ENCODE measurements at regions not wholly inside any gene's neighbourhood (a gene's known extent, or its start where the extent isn't known, plus 50 kb on each side); places are given as distances from the start of the nearest gene placed in this dataset.
A peak's percentile ranks its signal among the peaks of the same experiment; 100 is the strongest.

DNA sequence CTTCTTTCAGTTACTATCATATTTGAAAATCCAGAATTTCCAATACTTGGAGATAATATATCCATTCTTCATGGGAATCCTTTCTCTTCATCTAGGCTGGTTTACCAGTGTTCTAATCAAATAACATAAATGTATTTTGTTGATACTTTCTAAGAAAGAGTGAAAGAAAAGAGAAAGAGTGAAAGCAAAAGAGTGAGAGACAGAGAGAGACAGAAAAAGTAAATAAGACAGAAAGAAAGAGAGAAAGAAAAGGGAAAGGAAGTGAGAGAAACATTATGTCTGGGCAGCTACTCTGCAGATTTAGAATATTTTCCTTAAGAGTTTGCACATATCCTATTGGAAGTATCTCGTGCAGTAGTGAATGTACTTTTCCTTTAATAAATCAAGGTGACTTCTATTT lies 781.0 kb upstream of the GJE1 start:
- Histone ChIP-seq H3K4me3 (ENCODE audit: low read length) (no peak overlapping the region), H3K9ac (ENCODE audit: low read depth, low read length) (no peak overlapping the region), H3K36me3 (ENCODE audit: insufficient read depth, low read length) (no peaks in the 10 kb centered on the region), H3K9me3 (replicated peaks; ENCODE audit: low read length) (no peaks in the 10 kb centered on the region), H3K4me2 (ENCODE audit: low read length) (no peak overlapping the region), H3K27me3 (ENCODE audit: control insufficient read depth, insufficient read depth, low read length) (no peaks in the 10 kb centered on the region), H3K4me1 (ENCODE audit: control insufficient read depth, insufficient read depth, low read length) (no peaks in the 10 kb centered on the region)

DNA sequence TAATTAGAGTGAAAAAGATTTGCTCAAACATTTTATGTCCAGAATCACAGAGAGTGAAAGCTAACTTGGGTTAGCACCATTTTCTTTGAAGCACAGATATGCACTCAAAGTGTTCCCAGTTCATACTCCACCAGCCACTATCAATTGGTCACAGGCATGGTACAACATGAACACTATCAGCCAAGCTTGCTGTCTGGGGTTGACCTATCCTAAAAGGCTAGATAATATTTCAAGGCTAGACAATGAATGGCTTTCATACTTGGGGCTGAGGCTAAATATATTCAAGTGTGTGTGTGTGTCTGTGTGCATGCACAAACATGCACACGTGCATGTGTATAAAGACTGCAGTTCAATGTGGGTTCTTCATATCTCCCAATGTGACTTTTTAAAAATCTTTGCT lies 783.0 kb upstream of the GJE1 start:
- no peak overlapping the region for H3K9ac ChIP-seq (ENCODE audit: low read depth, low read length)
- no peaks in the 10 kb centered on the region for H3K27me3 ChIP-seq (ENCODE audit: control insufficient read depth, insufficient read depth, low read length)
- no peak overlapping the region for H3K4me2 ChIP-seq (ENCODE audit: low read length)
- no peaks in the 10 kb centered on the region for H3K36me3 ChIP-seq (ENCODE audit: insufficient read depth, low read length)
- H3K4me3 ChIP-seq (ENCODE audit: low read length) = no peak overlapping the region
- H3K4me1 ChIP-seq (ENCODE audit: control insufficient read depth, insufficient read depth, low read length) = no peaks in the 10 kb centered on the region
- H3K9me3 ChIP-seq (replicated peaks; ENCODE audit: low read length) = no peaks in the 10 kb centered on the region

DNA sequence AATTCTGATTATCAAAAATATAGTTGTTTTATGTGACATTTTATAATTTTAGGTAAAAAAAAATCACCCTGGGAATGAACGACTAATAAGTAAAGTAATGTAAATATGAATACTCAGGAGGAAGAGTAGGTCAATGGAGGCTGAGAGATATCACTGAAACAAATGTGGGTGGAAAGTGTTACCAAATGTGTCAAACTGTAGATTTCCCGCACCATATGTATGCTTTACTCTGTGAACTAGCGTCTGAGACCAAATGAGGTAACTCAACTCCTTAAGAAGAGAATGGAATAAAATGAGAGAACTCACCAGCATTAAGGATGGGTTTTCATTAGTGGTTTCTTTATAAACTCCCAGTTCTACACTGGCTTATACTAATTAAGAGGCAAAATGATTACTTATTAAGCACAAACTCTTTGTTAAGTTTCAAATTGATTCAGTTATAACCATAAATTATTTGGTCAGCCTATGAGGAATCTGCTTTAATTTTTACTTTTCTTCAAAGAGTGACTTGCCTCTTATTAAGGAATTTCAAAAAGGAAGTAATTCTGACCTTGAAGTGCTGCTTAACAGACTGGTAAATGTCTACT lies 784.7 kb upstream of the GJE1 start:
- no peaks in the 10 kb centered on the region for H3K36me3 ChIP-seq (ENCODE audit: insufficient read depth, low read length)
- H3K9me3 ChIP-seq (replicated peaks; ENCODE audit: low read length) = no peaks in the 10 kb centered on the region
- no peak overlapping the region for H3K4me3 ChIP-seq (ENCODE audit: low read length)
- no peak overlapping the region for H3K9ac ChIP-seq (ENCODE audit: low read depth, low read length)
- no peaks in the 10 kb centered on the region for H3K27me3 ChIP-seq (ENCODE audit: control insufficient read depth, insufficient read depth, low read length)
- H3K4me1 ChIP-seq (ENCODE audit: control insufficient read depth, insufficient read depth, low read length) = no peaks in the 10 kb centered on the region
- H3K4me2 ChIP-seq (ENCODE audit: low read length) = no peak overlapping the region

DNA sequence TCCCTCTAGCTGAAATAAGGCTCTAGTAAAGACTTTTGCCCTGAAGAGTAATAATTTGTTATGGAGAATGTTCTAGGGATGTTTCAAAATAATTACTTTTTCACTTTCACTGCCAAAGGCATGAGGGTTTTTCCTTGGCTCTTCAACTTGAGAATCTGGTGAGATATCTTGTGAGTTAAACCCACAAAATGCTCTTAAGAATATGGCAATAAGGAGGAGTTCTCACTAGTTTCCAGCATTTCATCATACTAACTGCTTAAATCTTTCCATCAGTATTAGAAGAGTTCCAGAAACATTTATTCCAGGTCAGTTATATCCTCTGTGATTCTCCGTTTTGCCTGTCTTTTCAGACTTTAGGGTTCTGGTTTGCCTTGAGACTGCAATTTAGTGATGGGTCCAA lies 785.6 kb upstream of the GJE1 start:
- Histone ChIP-seq H3K27me3 (ENCODE audit: control insufficient read depth, insufficient read depth, low read length) (no peaks in the 10 kb centered on the region), H3K4me2 (ENCODE audit: low read length) (no peak overlapping the region), H3K4me3 (ENCODE audit: low read length) (no peak overlapping the region), H3K9ac (ENCODE audit: low read depth, low read length) (no peak overlapping the region), H3K36me3 (ENCODE audit: insufficient read depth, low read length) (no peaks in the 10 kb centered on the region), H3K4me1 (ENCODE audit: control insufficient read depth, insufficient read depth, low read length) (no peaks in the 10 kb centered on the region), H3K9me3 (replicated peaks; ENCODE audit: low read length) (no peaks in the 10 kb centered on the region)

DNA sequence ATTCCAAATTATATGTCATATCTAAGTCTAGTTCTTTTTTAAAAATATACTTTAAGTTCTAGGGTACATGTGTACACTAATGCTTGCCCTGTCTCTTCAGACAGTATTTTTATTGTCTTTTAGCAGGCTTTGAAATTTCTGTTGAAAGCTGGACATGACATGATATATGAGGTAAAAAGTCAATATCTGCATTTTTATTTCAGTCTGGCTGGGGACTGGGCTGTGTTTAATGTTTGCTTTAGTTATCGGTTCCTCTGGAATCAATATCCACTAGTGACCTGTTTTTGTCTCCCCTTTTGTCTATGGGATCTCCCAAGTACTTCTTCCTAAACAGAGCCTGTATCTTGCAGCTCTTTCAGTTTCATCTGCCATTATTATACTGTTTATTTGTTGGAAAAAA lies 786.2 kb upstream of the GJE1 start:
- H3K36me3 ChIP-seq (ENCODE audit: insufficient read depth, low read length) = no peaks in the 10 kb centered on the region
- no peaks in the 10 kb centered on the region for H3K9me3 ChIP-seq (replicated peaks; ENCODE audit: low read length)
- no peak overlapping the region for H3K4me2 ChIP-seq (ENCODE audit: low read length)
- H3K9ac ChIP-seq (ENCODE audit: low read depth, low read length) = no peak overlapping the region
- H3K4me1 ChIP-seq (ENCODE audit: control insufficient read depth, insufficient read depth, low read length) = no peaks in the 10 kb centered on the region
- H3K27me3 ChIP-seq (ENCODE audit: control insufficient read depth, insufficient read depth, low read length) = no peaks in the 10 kb centered on the region
- no peak overlapping the region for H3K4me3 ChIP-seq (ENCODE audit: low read length)

DNA sequence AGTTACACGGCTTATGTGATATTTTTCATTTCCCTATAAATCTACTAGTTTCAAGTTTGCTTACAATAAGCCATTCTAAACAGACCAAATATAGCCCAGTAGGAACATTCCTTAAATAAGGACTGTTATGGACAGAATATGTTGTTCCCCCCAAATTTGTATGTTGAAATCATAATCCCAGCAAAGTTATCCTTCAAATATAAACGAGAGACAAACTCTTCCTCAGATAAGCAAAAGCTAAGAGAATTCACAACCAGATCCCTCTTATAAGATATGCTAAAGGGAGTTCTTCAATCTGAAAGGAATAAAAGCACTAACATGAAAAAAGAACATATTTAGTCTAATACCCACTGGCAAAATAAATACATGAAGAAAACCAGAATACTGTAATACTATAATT lies 795.5 kb upstream of the GJE1 start:
- Histone ChIP-seq H3K9ac (ENCODE audit: low read depth, low read length) (no peak overlapping the region), H3K4me2 (ENCODE audit: low read length) (no peak overlapping the region), H3K36me3 (ENCODE audit: insufficient read depth, low read length) (no peaks in the 10 kb centered on the region), H3K4me3 (ENCODE audit: low read length) (no peak overlapping the region), H3K9me3 (replicated peaks; ENCODE audit: low read length) (no peaks in the 10 kb centered on the region), H3K4me1 (ENCODE audit: control insufficient read depth, insufficient read depth, low read length) (no peaks in the 10 kb centered on the region), H3K27me3 (ENCODE audit: control insufficient read depth, insufficient read depth, low read length) (no peaks in the 10 kb centered on the region)

DNA sequence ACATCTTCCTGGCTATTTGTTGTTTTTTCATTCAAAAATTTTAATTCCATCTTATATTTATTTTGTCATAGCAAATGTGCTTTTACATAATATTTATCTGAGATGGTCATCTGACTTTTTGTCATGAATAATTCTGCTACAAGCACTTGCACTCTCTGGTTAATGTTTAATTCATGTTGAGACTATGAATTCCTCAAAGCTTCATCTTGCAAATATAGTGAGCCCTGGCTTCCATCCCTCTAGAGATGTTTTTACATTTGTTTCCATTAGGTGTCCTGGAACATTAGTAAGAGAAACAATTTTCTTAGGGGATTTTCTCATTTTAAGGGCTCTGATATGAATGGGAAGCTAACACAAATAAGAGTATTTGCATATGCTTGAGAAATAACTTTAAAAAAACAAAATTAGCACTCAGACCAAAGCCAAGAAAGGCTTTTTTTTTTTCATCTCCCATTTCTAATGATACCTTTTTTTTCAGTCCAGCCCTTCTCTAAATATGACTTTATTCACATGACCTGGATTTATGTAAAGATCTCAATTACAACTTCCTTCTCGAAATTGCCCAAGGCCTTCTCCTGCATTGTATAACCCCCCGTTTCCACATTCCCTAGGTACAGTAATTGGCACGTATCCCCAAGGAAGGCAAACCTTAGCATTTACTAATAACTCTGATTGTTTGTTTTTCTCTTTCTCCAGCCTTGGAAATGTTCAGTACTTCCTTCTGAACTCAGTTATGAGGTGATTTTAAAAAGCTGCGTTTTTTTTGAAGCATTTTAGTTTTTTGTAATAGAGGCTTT lies 797.0 kb upstream of the GJE1 start:
- H3K4me1 ChIP-seq (ENCODE audit: control insufficient read depth, insufficient read depth, low read length) = no peaks in the 10 kb centered on the region
- no peak overlapping the region for H3K4me2 ChIP-seq (ENCODE audit: low read length)
- H3K36me3 ChIP-seq (ENCODE audit: insufficient read depth, low read length) = no peaks in the 10 kb centered on the region
- no peaks in the 10 kb centered on the region for H3K27me3 ChIP-seq (ENCODE audit: control insufficient read depth, insufficient read depth, low read length)
- H3K9me3 ChIP-seq (replicated peaks; ENCODE audit: low read length) = no peaks in the 10 kb centered on the region
- no peak overlapping the region for H3K4me3 ChIP-seq (ENCODE audit: low read length)
- H3K9ac ChIP-seq (ENCODE audit: low read depth, low read length) = no peak overlapping the region

DNA sequence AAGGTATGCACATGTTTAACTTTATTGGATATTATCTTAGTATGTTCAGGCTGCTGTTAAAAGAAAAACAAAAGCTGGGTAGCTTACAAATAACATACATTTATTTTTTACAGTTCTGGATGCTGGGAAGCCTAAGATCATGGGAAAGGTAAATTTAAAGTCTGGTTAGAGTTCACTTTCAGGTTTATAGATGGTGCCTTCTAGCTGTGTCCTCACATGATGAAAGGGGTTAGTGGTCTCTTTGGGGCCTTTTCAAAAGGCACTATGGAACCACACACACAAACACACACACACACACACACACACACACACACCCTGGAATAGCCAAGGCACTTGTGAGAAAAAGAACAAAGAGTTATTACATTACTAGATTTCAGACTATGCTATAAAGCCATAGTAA lies 805.8 kb upstream of the GJE1 start:
- Histone ChIP-seq H3K4me1 (ENCODE audit: control insufficient read depth, insufficient read depth, low read length) (peaks cover 13% of the 10 kb centered on the region), H3K36me3 (ENCODE audit: insufficient read depth, low read length) (no peaks in the 10 kb centered on the region), H3K9me3 (replicated peaks; ENCODE audit: low read length) (no peaks in the 10 kb centered on the region), H3K4me2 (ENCODE audit: low read length) (peak overlapping the region; percentile 68), H3K27me3 (ENCODE audit: control insufficient read depth, insufficient read depth, low read length) (no peaks in the 10 kb centered on the region), H3K9ac (ENCODE audit: low read depth, low read length) (peak overlapping the region; percentile 82), H3K4me3 (ENCODE audit: low read length) (peak overlapping the region; percentile 41)

DNA sequence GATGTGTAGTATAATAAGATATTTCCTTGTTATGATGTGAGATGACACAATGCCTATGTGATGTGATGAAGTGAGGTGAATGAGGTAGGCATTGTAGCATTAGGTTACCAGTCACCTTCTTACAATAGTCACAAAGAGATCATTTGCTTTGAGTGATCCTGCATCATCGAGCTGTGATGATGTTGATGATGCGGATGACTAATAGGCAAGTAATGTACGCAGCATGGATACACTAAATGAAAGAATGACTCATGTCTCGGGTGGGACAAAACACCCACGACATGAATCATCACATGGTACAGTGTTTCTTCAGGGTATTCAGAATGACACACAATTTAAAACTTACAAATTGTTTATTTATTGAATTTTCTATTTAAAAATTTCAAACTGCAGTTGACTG lies 806.3 kb upstream of the GJE1 start:
- Histone ChIP-seq H3K9me3 (replicated peaks; ENCODE audit: low read length) (no peaks in the 10 kb centered on the region), H3K27me3 (ENCODE audit: control insufficient read depth, insufficient read depth, low read length) (no peaks in the 10 kb centered on the region), H3K4me2 (ENCODE audit: low read length) (peak overlapping the region; percentile 68), H3K36me3 (ENCODE audit: insufficient read depth, low read length) (no peaks in the 10 kb centered on the region), H3K4me3 (ENCODE audit: low read length) (peak overlapping the region; percentile 41), H3K4me1 (ENCODE audit: control insufficient read depth, insufficient read depth, low read length) (peaks cover 17% of the 10 kb centered on the region), H3K9ac (ENCODE audit: low read depth, low read length) (peak overlapping the region; percentile 82)

DNA sequence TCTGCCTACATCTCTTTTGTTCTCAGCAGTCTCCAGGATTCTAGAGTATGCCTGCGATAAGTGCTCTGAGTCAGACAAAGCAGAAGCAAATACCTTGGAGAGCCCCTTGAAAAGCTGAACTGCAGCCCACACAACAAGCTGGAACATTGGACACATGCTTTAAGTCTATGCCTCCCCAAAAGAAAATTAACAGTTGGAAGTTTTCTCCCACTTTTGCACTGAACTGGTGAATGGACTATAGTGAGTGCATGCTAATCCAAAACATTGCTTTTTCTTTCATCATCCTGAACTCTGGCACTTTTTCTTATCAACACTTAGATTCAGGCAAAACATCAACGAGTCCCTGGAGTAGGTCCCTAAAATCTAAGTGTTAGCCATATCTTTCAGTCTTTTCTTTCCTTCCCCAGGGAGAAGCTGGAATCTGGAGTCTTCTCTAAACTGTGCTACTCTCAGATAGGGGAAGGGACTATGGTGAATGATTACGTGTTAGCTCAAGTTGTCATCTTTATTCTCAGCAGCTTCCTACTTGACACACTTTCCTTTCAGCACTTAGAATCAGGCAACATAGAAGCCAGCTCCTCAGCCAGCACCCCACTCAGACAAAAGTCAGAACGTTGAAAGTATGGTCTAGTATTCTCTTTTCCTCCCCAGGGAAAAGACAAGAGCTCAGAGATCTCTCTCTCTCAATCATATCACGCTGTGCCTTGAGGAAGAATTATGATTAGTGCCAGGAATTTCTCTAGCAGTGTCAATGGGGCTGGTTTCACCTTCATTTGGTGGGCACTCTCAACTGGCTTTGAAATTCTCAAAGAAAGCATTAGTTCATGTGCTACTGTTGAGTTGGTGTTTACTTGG lies 811.0 kb upstream of the GJE1 start:
- Histone ChIP-seq H3K4me1 (ENCODE audit: control insufficient read depth, insufficient read depth, low read length) (peaks cover 11% of the 10 kb centered on the region), H3K9me3 (replicated peaks; ENCODE audit: low read length) (no peaks in the 10 kb centered on the region), H3K9ac (ENCODE audit: low read depth, low read length) (no peak overlapping the region), H3K27me3 (ENCODE audit: control insufficient read depth, insufficient read depth, low read length) (no peaks in the 10 kb centered on the region), H3K4me3 (ENCODE audit: low read length) (no peak overlapping the region), H3K36me3 (ENCODE audit: insufficient read depth, low read length) (no peaks in the 10 kb centered on the region), H3K4me2 (ENCODE audit: low read length) (no peak overlapping the region)

DNA sequence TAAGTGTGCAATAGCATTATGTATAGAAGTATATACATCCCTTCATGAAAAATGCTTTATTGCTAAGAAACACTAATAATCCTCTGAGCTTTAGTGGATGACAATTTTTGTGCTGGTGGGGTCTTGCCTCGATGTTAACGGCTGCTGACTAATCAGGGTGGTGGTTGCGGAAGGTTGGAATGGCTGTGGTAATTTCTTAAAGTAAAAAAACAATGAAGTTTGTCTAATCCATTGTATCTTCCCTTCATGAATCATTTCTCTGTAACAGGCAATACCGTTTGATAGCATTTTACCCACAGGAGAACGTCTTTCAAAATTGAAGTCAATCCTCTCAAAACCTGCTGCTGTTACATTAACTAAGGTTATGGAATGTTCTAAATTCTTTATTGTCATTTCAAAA lies 816.5 kb upstream of the GJE1 start:
- Histone ChIP-seq H3K27me3 (ENCODE audit: control insufficient read depth, insufficient read depth, low read length) (no peaks in the 10 kb centered on the region), H3K4me2 (ENCODE audit: low read length) (no peak overlapping the region), H3K4me1 (ENCODE audit: control insufficient read depth, insufficient read depth, low read length) (no peaks in the 10 kb centered on the region), H3K36me3 (ENCODE audit: insufficient read depth, low read length) (no peaks in the 10 kb centered on the region), H3K9me3 (replicated peaks; ENCODE audit: low read length) (no peaks in the 10 kb centered on the region), H3K4me3 (ENCODE audit: low read length) (no peak overlapping the region), H3K9ac (ENCODE audit: low read depth, low read length) (no peak overlapping the region)

Data from skeletal muscle satellite cell (primary cell).